ENCODE measurements at regions not wholly inside any gene's neighbourhood (a gene's known extent, or its start where the extent isn't known, plus 50 kb on each side); places are given as distances from the start of the nearest gene placed in this dataset.

- TF ChIP-seq CTCF (conservative IDR thresholded peaks at IDR 0.05) = no peak
- no peak for TF ChIP-seq ZFX (IDR thresholded peaks at IDR 0.05)
Observed at GRCh38 chr9:29245351-29245750, 1672.1 kb upstream of the C9orf72 start.

All from C4-2B (cell line).